K562 (cell line): ENCODE measurements at regions not wholly inside any gene's neighbourhood (a gene's known extent, or its start where the extent isn't known, plus 50 kb on each side); places are given as distances from the start of the nearest gene placed in this dataset.
"Not testable (repeated sequence)": the region's sequence is repeated elsewhere in the genome, so short reads cannot be mapped to it uniquely, and the experiment has no call there.

Experiments
- TF ChIP-seq, protein P1 (sequence below), 2 experiments: IDR thresholded peaks; 2 replicates each; pipeline ENCODE4 v1.6.1; 2011; ENCODE audit warnings: borderline replicate concordance in 1 of 2, control low read depth in 1 of 2, low read depth in 1 of 2, low read length in 1 of 2, mild to moderate bottlenecking in 1 of 2, mixed read lengths in 1 of 2, moderate library complexity in 1 of 2; ENCODE audit not compliant: insufficient read depth in 1 of 2, insufficient read length in 1 of 2, poor library complexity in 1 of 2, severe bottlenecking in 1 of 2; ENCODE audit errors: extremely low read depth in 1 of 2
- TF ChIP-seq, protein P2 (sequence below): fragments of 250-450 bp; sonication (Bioruptor Pico); IDR thresholded peaks from 2 replicates; pipeline ENCODE4 v1.8.0; 2022; ENCODE audit warnings: inconsistent platforms

DNA sequence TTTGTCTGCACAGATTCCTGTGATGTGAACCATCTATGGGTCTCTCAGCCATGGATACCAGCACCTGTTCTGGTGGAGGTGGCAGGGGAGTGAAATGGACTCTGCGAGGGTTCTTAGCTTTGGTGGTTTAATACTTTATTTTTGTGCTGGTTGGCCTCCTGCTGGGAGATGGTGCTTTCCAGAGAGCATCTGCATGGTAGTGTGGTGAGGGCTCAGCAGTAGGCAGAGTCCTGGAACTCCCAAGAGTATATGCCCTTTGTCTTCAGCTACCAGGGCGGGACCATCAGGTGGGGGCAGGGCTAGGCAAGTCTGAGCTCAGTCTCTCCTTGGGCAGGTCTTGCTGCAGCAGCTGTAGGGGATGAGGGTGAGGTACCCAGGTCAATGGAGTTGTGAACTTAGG, 97.5 kb upstream of the TRIM2 start:
- TF ChIP-seq, protein P1, sequence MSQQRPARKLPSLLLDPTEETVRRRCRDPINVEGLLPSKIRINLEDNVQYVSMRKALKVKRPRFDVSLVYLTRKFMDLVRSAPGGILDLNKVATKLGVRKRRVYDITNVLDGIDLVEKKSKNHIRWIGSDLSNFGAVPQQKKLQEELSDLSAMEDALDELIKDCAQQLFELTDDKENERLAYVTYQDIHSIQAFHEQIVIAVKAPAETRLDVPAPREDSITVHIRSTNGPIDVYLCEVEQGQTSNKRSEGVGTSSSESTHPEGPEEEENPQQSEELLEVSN (IDR thresholded peaks at IDR 0.05; ENCODE audit: borderline replicate concordance in 1 of 2, extremely low read depth in 1 of 2, insufficient read depth in 1 of 2, insufficient read length in 1 of 2, low read depth in 1 of 2, low read length in 1 of 2, poor library complexity in 1 of 2, severe bottlenecking in 1 of 2) = not testable (repeated sequence)
- TF ChIP-seq, protein P2, sequence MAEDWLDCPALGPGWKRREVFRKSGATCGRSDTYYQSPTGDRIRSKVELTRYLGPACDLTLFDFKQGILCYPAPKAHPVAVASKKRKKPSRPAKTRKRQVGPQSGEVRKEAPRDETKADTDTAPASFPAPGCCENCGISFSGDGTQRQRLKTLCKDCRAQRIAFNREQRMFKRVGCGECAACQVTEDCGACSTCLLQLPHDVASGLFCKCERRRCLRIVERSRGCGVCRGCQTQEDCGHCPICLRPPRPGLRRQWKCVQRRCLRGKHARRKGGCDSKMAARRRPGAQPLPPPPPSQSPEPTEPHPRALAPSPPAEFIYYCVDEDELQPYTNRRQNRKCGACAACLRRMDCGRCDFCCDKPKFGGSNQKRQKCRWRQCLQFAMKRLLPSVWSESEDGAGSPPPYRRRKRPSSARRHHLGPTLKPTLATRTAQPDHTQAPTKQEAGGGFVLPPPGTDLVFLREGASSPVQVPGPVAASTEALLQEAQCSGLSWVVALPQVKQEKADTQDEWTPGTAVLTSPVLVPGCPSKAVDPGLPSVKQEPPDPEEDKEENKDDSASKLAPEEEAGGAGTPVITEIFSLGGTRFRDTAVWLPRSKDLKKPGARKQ (CRISPR knock-in tag) = not testable (repeated sequence)
